ENCODE measurements at regions not wholly inside any gene's neighbourhood (a gene's known extent, or its start where the extent isn't known, plus 50 kb on each side); places are given as distances from the start of the nearest gene placed in this dataset.
"Not testable (repeated sequence)": the region's sequence is repeated elsewhere in the genome, so short reads cannot be mapped to it uniquely, and the experiment has no call there.

GRCh38 chr7:106447318-106447847, 162.6 kb upstream of the NAMPT start:
- DNase-seq: no peak

- DNase-seq: not testable (repeated sequence)
Observed at GRCh38 chr7:106445366-106445765, 160.6 kb upstream of the NAMPT start.

GRCh38 chr7:106444068-106444655, 159.4 kb upstream of the NAMPT start:
- DNase-seq: no peak

GRCh38 chr7:106443156-106443555, 158.4 kb upstream of the NAMPT start:
- no peak for DNase-seq

DNA sequence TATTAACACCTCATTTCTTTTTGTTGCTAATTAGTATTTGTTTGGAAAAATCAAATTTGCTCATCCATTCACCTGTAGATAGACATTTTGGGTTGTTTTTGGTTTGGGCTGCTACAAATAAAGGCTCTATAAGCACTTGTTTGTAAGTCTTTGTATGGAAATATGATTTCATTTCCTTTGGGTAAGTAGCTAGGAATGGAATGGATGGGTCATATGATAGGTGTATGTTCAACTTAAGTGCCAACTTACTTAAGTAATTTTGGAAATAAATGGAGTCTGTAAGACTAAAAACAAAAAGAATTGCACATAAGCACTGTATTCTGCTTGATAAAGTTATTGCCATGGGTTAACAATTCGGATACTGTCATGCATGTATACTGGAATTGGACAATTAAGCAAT, 157.7 kb upstream of the NAMPT start:
- no peak for DNase-seq

DNA sequence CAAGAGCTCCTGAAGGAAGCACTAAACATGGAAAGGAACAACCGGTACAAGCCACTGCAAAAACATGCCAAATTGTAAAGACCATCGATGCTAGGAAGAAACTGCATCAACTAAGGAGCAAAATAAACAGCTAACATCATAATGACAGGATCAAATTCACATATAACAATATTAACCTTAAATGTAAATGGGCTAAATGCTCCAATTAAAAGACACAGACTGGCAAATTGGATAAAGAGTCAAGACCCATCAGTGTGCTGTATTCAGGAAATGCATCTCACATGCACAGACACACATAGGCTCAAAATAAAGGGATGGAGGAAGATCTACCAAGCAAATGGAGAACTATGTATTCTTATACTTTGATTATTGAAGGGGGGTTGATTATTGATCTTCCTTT, 156.6 kb upstream of the NAMPT start:
- not testable (repeated sequence) for DNase-seq

DNA sequence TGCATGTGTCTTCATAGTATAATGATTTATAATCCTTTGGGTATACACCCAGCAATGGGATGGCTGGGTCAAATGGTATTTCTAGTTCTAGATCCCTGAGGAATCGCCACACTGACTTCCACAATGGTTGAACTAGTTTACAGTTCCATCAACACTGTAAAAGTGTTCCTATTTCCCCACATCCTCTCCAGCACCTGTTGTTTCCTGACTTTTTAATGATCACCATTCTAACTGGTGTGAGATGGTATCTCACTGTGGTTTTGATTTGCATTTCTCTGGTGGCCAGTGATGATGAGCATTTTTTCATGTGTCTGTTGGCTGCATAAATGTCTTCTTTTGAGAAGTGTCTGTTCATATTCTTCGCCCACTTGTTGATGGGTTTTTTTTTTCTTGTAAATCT, 152.2 kb upstream of the NAMPT start:
- not testable (repeated sequence) for DNase-seq

GRCh38 chr7:106433377-106433776, 148.6 kb upstream of the NAMPT start:
- DNase-seq: no peak

DNA sequence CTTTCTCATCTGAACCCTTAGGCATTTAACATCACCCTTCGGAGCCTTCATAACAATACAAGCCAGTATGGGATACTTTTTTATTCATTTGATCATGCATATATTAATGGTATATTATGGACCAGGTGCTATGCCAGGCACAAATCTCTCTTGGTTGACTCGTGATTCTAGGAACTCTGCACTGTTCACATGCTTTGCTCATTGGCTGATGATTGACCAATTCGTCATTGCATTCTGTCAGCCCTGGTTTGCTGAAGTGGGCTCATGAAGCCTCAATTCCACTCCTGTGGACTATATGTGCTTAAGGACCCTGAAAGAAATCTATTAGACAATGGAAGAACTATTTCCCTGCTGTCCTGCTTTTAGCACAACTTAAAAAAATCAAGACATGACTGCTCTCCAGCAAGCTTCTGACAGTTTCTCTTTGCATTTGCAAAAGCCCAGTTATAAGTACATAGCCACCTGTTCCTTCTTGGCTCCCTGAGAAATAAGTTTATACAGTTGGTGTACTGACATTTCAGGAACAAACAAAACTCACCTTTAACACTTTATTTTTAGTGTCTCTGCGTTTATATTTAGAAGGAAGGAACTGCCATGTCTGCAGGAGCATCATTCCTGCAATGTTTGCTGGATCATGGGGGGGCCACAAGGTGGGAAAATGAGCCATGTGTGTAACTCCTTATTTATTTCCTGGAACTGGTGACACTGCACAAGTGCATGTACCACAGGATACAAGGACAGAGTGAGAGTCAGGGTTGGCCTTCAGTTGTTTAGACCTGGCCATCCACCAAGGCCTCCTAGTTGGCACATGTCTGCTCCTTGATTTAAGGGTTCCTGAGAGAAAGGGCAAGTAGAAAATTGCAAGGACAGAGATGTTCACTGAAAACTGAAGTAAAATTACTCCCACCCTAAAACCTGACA, 146.0 kb upstream of the NAMPT start:
- DNase-seq: no peak

DNA sequence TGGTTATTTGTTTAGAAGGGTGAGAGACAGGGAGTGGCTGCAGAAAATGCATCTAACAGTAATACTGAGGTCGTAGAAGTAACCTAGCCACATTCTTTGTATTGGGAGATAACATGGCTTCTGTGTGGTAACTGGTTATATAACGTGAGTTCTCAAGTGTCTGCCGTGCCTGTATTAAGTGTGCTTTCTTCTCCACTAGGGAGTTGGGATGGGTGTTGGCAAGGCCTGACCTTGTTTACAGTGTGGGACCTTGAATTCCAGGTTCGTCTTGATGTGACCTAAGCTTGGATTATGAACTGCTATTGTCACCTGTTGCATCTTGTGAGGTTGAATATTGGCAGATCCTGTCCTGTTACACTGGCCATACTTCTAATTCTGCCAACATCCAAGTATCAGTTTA, 145.3 kb upstream of the NAMPT start:
- no peak for DNase-seq

DNA sequence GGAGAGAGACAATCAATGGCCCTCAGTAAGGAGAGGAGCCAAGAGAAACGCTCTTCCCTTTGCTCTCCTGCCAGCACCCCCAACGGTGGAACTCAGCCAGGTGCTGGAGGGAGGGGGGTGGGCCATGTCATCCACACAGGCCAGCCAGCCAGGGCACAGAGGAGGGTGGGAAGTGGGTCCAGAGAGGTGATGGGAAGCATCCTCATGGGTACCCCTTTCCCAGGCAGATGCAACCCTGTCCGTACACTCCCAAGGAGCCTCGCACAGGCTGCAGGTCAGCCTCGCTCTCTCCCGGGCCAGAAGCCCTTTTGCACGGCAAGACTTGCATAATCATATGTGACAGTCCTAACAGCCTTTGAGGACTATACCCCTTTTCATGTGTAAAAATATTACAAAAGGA, 142.0 kb upstream of the NAMPT start:
- no peak for DNase-seq

- DNase-seq: peak; percentile 6
Observed at GRCh38 chr7:106425017-106425719, 140.4 kb upstream of the NAMPT start.

DNA sequence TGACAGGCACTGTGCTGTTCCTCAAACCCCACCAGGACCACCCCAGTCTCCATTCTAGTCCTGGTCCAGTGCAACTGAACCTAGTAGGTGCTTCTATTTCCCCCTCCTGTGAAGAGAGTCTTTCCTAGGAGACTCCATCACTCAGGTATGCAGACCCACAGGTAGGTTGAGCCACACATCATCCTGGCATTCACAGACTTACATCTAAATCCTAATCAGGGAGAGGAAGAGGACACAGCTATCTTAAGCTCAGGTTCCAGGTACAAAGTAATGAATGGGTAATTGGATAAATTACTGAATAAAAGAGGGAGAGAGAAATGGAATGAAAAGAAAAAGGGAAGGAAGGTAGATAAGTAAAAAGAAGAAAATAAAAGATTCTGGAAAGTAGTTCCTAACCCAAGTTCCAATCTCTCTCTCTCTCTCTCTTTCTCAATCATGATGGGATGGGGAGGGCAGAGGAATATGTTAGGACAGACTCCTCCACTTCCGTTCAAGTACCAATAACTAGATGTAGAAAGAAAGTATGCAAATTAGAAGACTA, 139.8 kb upstream of the NAMPT start:
- DNase-seq: no peak

GRCh38 chr7:106423821-106424475, 139.2 kb upstream of the NAMPT start:
- no peak for DNase-seq

DNA sequence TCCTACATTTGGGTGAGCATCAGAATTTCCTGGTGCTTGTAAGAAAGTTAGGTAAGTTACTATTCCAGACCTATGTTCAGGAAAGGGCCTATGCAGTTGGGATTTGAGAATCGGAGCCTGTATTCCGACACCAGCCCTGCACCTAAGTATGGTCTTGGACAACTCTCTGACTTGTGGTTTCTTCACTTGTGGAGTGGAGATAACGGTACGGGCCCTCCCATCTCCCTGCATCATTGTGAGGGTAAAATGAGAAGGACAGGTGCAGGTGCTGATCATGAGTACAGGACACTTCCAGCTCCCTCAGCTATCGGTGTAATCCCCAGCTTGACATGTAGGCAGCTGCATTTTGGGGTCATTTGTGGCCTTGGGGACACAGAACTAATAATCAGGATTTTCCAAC, 138.3 kb upstream of the NAMPT start:
- DNase-seq: no peak

DNA sequence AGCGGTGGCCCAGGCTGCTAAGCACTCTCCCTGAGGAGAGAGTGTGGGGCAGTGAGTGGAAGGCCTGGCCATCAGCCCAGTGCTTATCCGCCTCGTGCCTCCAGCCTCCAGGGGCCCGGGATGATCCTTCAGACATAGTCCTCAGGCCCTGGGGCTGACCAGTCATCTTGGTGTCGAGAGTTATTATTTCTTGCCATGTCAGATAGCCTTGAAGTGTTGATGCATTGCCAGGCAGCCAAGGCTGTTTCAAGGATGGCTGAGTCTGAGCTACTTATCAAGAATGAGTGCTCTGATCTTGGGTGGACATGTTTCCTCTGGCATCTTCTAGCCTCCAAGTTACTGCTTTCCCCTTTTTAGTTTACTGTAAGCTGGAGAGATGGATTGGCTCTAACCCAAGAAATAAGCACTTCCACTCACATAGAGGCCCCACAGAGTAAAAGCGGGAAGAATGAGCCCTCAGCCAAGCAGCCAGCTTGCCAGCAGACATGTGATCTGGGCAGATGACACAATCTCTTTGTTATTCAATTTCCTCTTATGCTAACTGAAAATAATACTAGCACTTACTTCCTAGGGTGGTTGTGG, 136.5 kb upstream of the NAMPT start:
- no peak for DNase-seq

DNA sequence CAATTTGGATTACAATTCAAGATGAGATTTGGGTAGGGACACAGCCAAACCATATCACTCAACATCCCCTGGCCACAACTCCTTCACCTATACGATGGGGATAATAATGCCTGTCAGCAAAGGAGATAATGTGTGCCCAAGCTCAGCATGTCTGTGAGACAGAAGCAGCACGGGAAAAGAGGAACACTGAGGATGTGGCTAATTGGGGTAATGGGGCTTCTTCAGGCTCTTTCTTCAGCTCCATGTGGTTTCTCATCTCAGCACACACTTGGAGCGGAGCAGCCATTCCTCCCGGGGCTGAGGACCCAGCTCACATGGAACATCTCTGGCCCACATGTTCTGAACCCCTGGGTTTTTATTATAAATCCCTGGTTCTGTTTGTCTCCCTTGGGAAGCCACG, 136.0 kb upstream of the NAMPT start:
- DNase-seq: no peak

DNA sequence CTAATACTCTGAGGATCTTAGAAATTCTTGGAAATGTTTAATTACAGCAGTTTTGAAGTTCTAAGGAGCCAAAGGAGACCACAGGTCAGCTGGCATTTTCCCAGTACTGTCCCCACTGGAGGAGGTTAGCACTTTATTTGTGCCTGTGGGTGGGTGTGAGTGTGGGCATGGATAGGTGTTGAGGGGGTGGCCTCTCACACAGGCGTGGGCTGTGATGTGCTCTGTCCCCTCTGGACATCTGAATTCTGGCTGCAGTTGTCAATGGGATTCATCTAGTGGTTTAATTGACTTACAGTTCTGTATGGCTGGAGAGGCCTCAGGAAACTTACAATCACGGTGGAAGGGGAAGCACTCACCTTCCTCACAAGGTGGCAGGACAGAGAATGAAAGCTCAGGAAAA, 135.4 kb upstream of the NAMPT start:
- DNase-seq: no peak

- no peak for DNase-seq
Observed at GRCh38 chr7:106419455-106420182, 134.8 kb upstream of the NAMPT start.

DNA sequence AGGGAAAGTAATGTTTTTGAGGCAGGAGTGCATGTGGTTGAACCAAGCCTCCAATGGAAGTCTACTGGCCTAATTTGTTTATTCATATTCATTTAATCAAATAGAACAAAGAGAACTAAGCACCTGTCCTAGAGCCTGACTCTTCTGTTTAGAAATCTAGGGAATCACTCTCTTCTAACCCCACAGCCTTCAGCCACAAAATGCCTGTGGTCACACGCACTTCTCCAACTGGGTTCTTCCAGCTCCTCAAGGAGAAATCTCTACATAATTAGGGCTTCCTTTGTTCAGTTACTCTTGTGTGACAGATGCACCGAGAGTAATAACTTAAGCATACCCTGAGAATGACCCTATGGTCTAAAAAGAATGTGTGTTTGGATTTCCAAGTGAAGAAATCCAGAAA, 133.7 kb upstream of the NAMPT start:
- no peak for DNase-seq

- DNase-seq: no peak
Observed at GRCh38 chr7:106418094-106418493, 133.3 kb upstream of the NAMPT start.
